CD4-positive, CD25-positive, alpha-beta regulatory T cell (primary cell): ENCODE measurements at regions not wholly inside any gene's neighbourhood (a gene's known extent, or its start where the extent isn't known, plus 50 kb on each side); places are given as distances from the start of the nearest gene placed in this dataset.
"Not testable (repeated sequence)": the region's sequence is repeated elsewhere in the genome, so short reads cannot be mapped to it uniquely, and the experiment has no call there.

Experiments used
- ATAC-seq, 2 donors: fragments of 150-1000 bp; cut with Tn5 transposase; one replicate each; pipeline ENCODE4 v1.10.0; 2021; ENCODE audit warnings: low read depth in 2 of 2, moderate number of reproducible peaks in 2 of 2, moderate library complexity in 1 of 2
- DNase-seq, 3 donors: peaks; one replicate each; pipeline versions ENCODE4 v3.0.0 to v3.0.0-alpha.2; 2012 to 2022; ENCODE audit warnings: mixed read lengths in 1 of 3
- H3K27ac ChIP-seq: one replicate; pipeline ENCODE4 v1.7.0; 2013; ENCODE audit warnings: mild to moderate bottlenecking, low read length; ENCODE audit not compliant: insufficient read depth, poor library complexity, severe bottlenecking
- H3K27me3 ChIP-seq: one replicate; pipeline ENCODE4 v1.7.0; 2013; ENCODE audit warnings: low read length; ENCODE audit not compliant: control insufficient read depth, insufficient read depth
- H3K36me3 ChIP-seq: one replicate; pipeline ENCODE4 v1.7.0; 2013; ENCODE audit warnings: mild to moderate bottlenecking, low read length, moderate library complexity; ENCODE audit not compliant: control insufficient read depth, insufficient read depth
- H3K4me1 ChIP-seq: 2 replicates; pipeline ENCODE4 v1.7.0; 2013; ENCODE audit warnings: mild to moderate bottlenecking, low read length; ENCODE audit not compliant: insufficient read depth, control insufficient read depth, poor library complexity, severe bottlenecking
- H3K4me3 ChIP-seq: one replicate; pipeline ENCODE4 v1.7.0; 2013; ENCODE audit warnings: low read depth, mild to moderate bottlenecking, low read length, moderate library complexity
- H3K9me3 ChIP-seq, 2 experiments: 1 replicate in 1 of 2; 2 replicates in 1 of 2; pipeline ENCODE4 v1.7.0; 2013; ENCODE audit warnings: low read length in 2 of 2, mild to moderate bottlenecking in 1 of 2, moderate library complexity in 1 of 2; ENCODE audit not compliant: control insufficient read depth in 2 of 2
- H3K27ac Mint-ChIP-seq, 3 donors: one replicate each; pipeline ENCODE4 v1.8.0; 2020 to 2022; ENCODE audit warnings: mild to moderate bottlenecking in 3 of 3, mixed read lengths in 3 of 3, moderate library complexity in 2 of 3
- H3K27me3 Mint-ChIP-seq: one replicate; pipeline ENCODE4 v1.8.0; 2022; ENCODE audit warnings: mild to moderate bottlenecking, mixed read lengths
- H3K36me3 Mint-ChIP-seq: one replicate; pipeline ENCODE4 v1.8.0; 2020; ENCODE audit warnings: mixed read lengths
- H3K4me1 Mint-ChIP-seq, 4 donors: one replicate each; pipeline ENCODE4 v1.8.0; 2020 to 2022; ENCODE audit warnings: mixed read lengths in 4 of 4, mild to moderate bottlenecking in 1 of 4
- H3K4me3 Mint-ChIP-seq, 4 donors: one replicate each; pipeline ENCODE4 v1.8.0; 2020 to 2022; ENCODE audit warnings: mild to moderate bottlenecking in 4 of 4, mixed read lengths in 4 of 4, moderate library complexity in 3 of 4
- H3K9me3 Mint-ChIP-seq, 7 donors: one replicate each; pipeline ENCODE4 v1.8.0; 2020 to 2022; ENCODE audit warnings: mixed read lengths in 7 of 7, mild to moderate bottlenecking in 3 of 7, moderate library complexity in 2 of 7

DNA sequence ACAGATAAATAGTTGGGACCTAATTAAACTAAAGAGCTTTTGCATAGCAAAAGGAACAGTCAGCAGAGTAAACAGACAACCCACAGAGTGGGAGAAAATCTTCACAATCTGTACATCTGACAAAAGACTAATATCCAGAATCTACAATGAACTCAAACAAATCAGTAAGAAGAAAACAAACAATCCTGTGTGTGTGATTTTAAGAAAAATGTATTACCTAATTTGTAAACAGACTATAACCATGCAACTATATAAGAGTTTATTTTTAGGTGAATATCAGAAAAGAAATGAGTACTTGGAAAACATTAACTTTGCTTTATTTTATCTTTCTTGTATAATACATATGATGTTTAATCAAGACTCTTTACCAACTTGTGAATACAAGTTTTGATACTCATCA, 929.5 kb upstream of the LRFN5 start:
- H3K27me3 Mint-ChIP-seq, H3K4me1 ChIP-seq, H3K27me3 ChIP-seq, H3K4me3 ChIP-seq, H3K9me3 ChIP-seq, DNase-seq, H3K36me3 Mint-ChIP-seq, ATAC-seq, H3K27ac ChIP-seq, H3K27ac Mint-ChIP-seq, H3K36me3 ChIP-seq, H3K4me3 Mint-ChIP-seq, H3K4me1 Mint-ChIP-seq: not testable (repeated sequence)
- H3K9me3 Mint-ChIP-seq: peaks cover 0 to 22% (median 9%) of the 10 kb centered on the region in 7 donors

DNA sequence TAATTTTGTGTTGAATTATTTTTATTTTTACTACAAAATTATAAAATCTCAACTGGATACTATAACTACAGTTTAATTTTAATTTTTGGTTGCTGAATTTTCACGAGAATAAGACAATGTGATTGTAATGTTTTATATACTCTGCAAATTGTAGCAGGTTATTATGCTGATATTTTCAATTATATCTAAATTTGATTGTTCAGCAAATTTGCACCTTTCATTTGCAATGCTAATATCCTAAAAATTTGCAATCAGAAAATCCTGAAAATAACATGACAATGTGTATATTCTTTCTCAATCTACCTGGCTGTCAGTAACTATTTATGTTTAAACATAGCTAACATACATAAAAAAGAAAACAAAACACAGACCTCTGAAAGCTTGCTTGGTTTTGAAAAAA, 932.2 kb upstream of the LRFN5 start:
- no peak overlapping the region for H3K4me3 Mint-ChIP-seq
- no peaks in the 10 kb centered on the region for H3K4me1 ChIP-seq
- H3K4me3 ChIP-seq: no peak overlapping the region
- H3K4me1 Mint-ChIP-seq: no peaks in the 10 kb centered on the region
- DNase-seq: no peak
- no peak overlapping the region for H3K27ac Mint-ChIP-seq
- H3K36me3 Mint-ChIP-seq: no peaks in the 10 kb centered on the region
- no peaks in the 10 kb centered on the region for H3K27me3 ChIP-seq
- H3K9me3 ChIP-seq: no peaks in the 10 kb centered on the region
- H3K9me3 Mint-ChIP-seq: peaks cover 0 to 15% (median 4%) of the 10 kb centered on the region in 7 donors
- no peaks in the 10 kb centered on the region for H3K36me3 ChIP-seq
- no peaks in the 10 kb centered on the region for H3K27me3 Mint-ChIP-seq
- no peak for ATAC-seq
- no peak overlapping the region for H3K27ac ChIP-seq

DNA sequence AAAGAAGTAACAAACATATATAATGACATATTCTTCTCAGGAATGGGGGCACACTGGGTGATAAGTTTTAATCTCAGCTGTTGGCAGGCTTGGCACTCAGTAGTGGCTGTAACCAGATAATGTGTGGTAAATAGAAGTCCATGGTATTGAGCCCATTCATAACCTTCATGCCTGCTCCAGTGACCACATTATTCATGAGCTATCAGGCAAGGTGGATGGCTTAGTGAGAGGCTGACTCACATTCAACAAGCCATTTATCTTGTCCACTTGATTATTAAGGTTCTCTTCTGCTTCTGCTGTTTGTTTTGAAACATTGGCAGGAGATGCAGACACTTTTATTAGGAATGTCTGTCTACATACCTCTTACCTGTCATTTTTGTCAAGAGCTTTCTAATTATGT, 950.4 kb upstream of the LRFN5 start:
- H3K9me3 Mint-ChIP-seq: peaks cover 0 to 13% (median 4%) of the 10 kb centered on the region in 7 donors

DNA sequence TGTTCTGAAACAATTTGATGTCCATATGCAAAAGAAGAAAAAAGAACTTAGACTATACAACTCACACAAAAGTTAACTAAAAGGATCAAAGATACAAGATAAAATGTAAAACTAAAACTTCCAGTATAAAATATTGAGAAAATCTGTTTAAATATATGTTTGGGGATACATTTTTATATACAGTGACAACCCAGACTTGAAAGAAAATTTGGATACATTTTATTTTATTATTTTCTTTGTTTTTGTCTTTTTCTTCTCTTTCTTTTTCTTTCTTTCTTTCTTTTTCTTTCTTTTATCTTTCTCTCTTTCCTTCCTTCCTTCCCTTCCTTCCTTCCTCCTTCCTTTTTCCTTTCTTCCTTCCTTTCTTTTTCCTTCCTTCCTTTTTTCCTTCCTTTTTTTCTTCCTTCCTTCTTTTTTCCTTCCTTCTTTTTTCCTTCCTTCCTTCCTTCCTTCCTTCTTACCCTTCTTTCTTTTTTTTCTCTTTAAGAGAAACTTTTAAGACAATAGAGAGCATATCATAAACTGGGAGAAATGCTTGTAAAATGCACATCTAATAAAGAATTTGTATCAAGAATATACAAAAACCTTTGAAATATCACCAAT, 954.5 kb upstream of the LRFN5 start:
- H3K27ac Mint-ChIP-seq: no peak overlapping the region
- H3K9me3 ChIP-seq: no peaks in the 10 kb centered on the region
- H3K4me3 Mint-ChIP-seq: no peak overlapping the region
- no peaks in the 10 kb centered on the region for H3K27me3 ChIP-seq
- no peaks in the 10 kb centered on the region for H3K36me3 Mint-ChIP-seq
- no peaks in the 10 kb centered on the region for H3K4me1 ChIP-seq
- no peak overlapping the region for H3K4me3 ChIP-seq
- H3K4me1 Mint-ChIP-seq: no peaks in the 10 kb centered on the region
- DNase-seq: no peak
- no peak for ATAC-seq
- H3K9me3 Mint-ChIP-seq: peaks cover 0 to 10% (median 4%) of the 10 kb centered on the region in 7 donors
- H3K27me3 Mint-ChIP-seq: no peaks in the 10 kb centered on the region
- H3K36me3 ChIP-seq: no peaks in the 10 kb centered on the region
- no peak overlapping the region for H3K27ac ChIP-seq

More for the DNA sequence above, 950.4 kb upstream of the LRFN5 start:
- ATAC-seq (no peak), DNase-seq (no peak)
- Mint-ChIP-seq H3K36me3 (no peaks in the 10 kb centered on the region), H3K4me1 (no peaks in the 10 kb centered on the region), H3K27me3 (no peaks in the 10 kb centered on the region), H3K27ac (no peak overlapping the region), H3K4me3 (no peak overlapping the region)
- no peaks in the 10 kb centered on the region for H3K4me1 ChIP-seq
- no peaks in the 10 kb centered on the region for H3K36me3 ChIP-seq
- H3K9me3 ChIP-seq: no peaks in the 10 kb centered on the region
- H3K4me3 ChIP-seq: no peak overlapping the region
- no peaks in the 10 kb centered on the region for H3K27me3 ChIP-seq
- H3K27ac ChIP-seq: no peak overlapping the region

DNA sequence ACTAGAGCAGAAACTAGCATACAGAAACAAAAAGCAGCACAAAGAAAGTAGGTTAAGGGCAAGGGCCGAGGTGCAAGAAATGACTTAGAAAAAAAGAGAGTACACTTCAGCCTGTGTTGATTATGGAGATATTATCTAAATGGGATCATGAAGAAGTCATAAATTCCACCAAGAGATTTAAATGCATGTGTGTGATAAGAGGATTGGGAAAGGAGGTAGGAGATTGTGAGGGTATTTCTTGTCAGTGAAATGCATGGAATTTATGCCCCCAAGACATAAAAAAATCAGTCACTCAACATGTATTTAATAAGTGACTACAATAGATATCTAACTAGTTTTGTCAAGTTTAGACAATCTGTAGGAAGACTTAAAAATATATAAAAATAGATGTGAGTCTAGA, 976.2 kb upstream of the LRFN5 start:
- no peak for DNase-seq
- H3K4me3 Mint-ChIP-seq: no peak overlapping the region
- Histone ChIP-seq H3K4me1 (no peaks in the 10 kb centered on the region), H3K9me3 (peaks cover 2 to 5% of the 10 kb centered on the region in 2 experiments), H3K27ac (no peak overlapping the region), H3K27me3 (no peaks in the 10 kb centered on the region), H3K4me3 (no peak overlapping the region), H3K36me3 (no peaks in the 10 kb centered on the region)
- no peak for ATAC-seq
- no peaks in the 10 kb centered on the region for H3K27me3 Mint-ChIP-seq
- H3K4me1 Mint-ChIP-seq: no peaks in the 10 kb centered on the region
- H3K27ac Mint-ChIP-seq: no peak overlapping the region
- peaks cover 0 to 15% (median 5%) of the 10 kb centered on the region in 7 donors for H3K9me3 Mint-ChIP-seq
- H3K36me3 Mint-ChIP-seq: no peaks in the 10 kb centered on the region

DNA sequence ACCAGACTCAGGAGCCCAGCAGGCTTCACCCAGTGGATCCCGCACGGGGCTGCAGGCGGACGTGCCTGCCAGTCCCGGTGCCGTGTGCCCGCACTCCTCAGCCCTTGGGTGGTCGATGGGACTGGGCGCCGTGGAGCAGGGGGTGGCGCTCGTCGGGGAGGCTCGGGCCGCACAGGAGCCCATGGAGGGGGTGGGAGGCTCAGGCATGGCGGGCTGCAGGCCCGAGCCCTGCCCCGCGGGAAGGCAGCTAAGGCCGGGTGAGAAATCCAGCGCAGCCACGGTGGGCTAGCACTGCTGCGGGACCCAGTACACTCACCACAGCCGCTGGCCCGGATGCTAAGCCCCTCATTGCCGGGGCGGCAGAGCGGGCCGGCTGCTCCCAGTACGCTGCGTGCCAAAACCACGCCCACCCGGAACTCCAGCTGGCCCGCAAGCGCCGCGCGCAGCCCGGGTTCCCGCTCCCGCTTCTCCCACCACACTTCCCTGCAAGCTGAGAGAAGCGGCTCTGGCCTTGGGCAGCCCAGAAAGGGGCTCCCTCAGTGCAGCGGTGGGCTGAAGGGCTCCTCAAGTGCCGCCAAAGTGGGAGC, 977.0 kb upstream of the LRFN5 start:
- peaks cover 0 to 13% (median 5%) of the 10 kb centered on the region in 7 donors for H3K9me3 Mint-ChIP-seq
- not testable (repeated sequence) for ATAC-seq, H3K27me3 ChIP-seq, DNase-seq, H3K4me3 Mint-ChIP-seq, H3K9me3 ChIP-seq, H3K4me3 ChIP-seq, H3K4me1 Mint-ChIP-seq, H3K27me3 Mint-ChIP-seq, H3K27ac Mint-ChIP-seq, H3K36me3 Mint-ChIP-seq, H3K27ac ChIP-seq, H3K4me1 ChIP-seq, H3K36me3 ChIP-seq

DNA sequence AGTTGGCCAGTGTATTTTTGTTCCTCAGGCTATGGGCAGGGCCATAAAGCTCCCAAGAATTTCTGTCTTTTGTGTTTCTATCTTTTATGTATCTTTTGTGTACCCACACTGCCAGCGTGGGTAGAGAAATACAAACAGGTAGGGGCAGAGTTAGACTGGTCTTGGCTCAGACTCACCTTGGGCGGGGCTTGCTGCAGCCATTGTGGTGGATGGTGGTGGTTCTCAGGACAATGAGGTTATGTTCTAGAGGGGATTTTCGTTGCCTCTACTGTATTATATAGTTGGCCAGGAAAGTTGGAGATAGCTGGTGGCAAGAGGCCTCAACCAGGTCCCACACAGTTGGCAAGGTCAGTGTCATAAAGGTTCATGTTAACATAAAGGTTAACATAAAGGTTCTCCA, 977.5 kb upstream of the LRFN5 start:
- no peaks in the 10 kb centered on the region for H3K36me3 Mint-ChIP-seq
- Histone ChIP-seq H3K27me3 (no peaks in the 10 kb centered on the region), H3K9me3 (peaks cover 2 to 4% of the 10 kb centered on the region in 2 experiments), H3K4me1 (no peaks in the 10 kb centered on the region), H3K36me3 (no peaks in the 10 kb centered on the region), H3K4me3 (no peak overlapping the region), H3K27ac (no peak overlapping the region)
- no peak overlapping the region for H3K27ac Mint-ChIP-seq
- H3K9me3 Mint-ChIP-seq: peaks cover 0 to 12% (median 5%) of the 10 kb centered on the region in 7 donors
- no peak for DNase-seq
- no peaks in the 10 kb centered on the region for H3K4me1 Mint-ChIP-seq
- ATAC-seq: no peak
- no peak overlapping the region for H3K4me3 Mint-ChIP-seq
- H3K27me3 Mint-ChIP-seq: no peaks in the 10 kb centered on the region

DNA sequence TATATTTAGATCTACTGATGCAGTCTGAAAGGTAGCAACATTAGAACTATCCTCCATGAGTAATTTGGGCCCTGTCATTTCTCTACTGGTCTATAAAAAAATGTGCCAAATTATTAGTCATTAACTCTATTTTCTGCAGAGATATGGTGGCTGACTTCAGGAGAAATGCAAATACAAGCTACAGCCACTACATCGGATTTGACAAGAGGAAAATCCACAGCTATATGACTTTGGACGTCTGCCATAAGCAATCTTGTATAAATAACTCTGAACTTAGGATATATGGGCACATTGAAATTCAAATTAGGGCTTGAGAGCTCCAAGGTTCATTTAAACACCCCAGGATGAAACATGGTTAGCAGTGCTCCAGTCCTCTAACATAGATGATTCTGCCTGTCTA, 983.0 kb upstream of the LRFN5 start:
- DNase-seq: no peak
- no peak overlapping the region for H3K27ac Mint-ChIP-seq
- no peaks in the 10 kb centered on the region for H3K36me3 ChIP-seq
- no peaks in the 10 kb centered on the region for H3K36me3 Mint-ChIP-seq
- ATAC-seq: no peak
- H3K4me3 ChIP-seq: no peak overlapping the region
- H3K27me3 ChIP-seq: no peaks in the 10 kb centered on the region
- H3K4me1 ChIP-seq: no peaks in the 10 kb centered on the region
- peaks cover 0 to 2% of the 10 kb centered on the region in 2 experiments for H3K9me3 ChIP-seq
- H3K4me1 Mint-ChIP-seq: no peaks in the 10 kb centered on the region
- no peak overlapping the region for H3K27ac ChIP-seq
- no peak overlapping the region for H3K4me3 Mint-ChIP-seq
- H3K27me3 Mint-ChIP-seq: no peaks in the 10 kb centered on the region
- peaks cover 0 to 6% (median 3%) of the 10 kb centered on the region in 7 donors for H3K9me3 Mint-ChIP-seq
